Suprapubic skin (tissue), 3 donors: ENCODE measurements at regions not wholly inside any gene's neighbourhood (a gene's known extent, or its start where the extent isn't known, plus 50 kb on each side); places are given as distances from the start of the nearest gene placed in this dataset.

ENCODE experiments used
- CTCF ChIP-seq, 2 donors: fragments of 200-600 bp in 1 of 2; fragments of 450-650 bp in 1 of 2; sonication (generic) in 1 of 2; IDR thresholded peaks; one replicate each; pipeline ENCODE4 v1.5.1; 2016 to 2019; ENCODE audit warnings: antibody characterized with exemption in 2 of 2, mild to moderate bottlenecking in 1 of 2, moderate library complexity in 1 of 2
- POLR2A ChIP-seq, 2 donors: fragments of 450-650 bp; IDR thresholded peaks; one replicate each; pipeline ENCODE4 v1.6.1; 2017; ENCODE audit warnings: antibody characterized with exemption in 2 of 2, mild to moderate bottlenecking in 2 of 2, moderate library complexity in 2 of 2

DNA sequence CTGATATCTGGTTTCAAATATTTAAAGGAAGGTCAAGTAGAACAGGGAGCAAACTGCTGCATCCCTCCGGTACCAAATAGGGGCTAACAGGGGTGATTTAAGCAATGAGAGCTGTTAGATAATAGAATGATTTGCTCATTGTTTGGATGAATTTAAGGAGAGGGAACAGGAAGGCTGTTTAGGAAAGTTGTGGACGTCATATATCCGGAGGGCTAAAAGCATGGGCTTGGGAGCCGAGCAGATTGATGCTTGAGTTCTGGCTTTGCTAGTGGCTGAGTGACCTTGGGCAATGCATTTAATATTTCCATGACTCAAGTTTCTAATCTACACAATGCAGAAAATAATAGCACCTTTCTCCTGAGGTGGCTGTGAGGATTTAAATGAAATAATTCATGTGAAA lies 85.4 kb upstream of the RPS23 start:
- TF ChIP-seq POLR2A (IDR thresholded peaks at IDR 0.05) (no peak), CTCF (IDR thresholded peaks at IDR 0.05) (no peak)
